Activated naive CD8-positive, alpha-beta T cell treated with anti-CD3 and anti-CD28 coated beads, Interleukin-2, amount 10 ng/mL, durations not matched to agents 7 days and 5 days (primary cell): ENCODE measurements at regions not wholly inside any gene's neighbourhood (a gene's known extent, or its start where the extent isn't known, plus 50 kb on each side); places are given as distances from the start of the nearest gene placed in this dataset.
A peak's percentile ranks its signal among the peaks of the same experiment; 100 is the strongest.

Experiments
- ATAC-seq: fragments of 150-1000 bp; cut with Tn5 transposase; one replicate; pipeline ENCODE4 v1.10.0; 2021; ENCODE audit warnings: low read depth, moderate library complexity
- POLR2A ChIA-PET: fragments of 350-600 bp; sonication (Branson Sonifier 250); formaldehyde crosslinking; loops from one replicate; lab custom pipeline; 2021; ENCODE audit warnings: antibody characterized with exemption; lab: Charles Lee
- DNase-seq: peaks from one replicate; pipeline ENCODE4 v3.0.0; 2021
- H3K27ac Mint-ChIP-seq: one replicate; pipeline ENCODE4 v1.8.0; 2022; ENCODE audit warnings: mild to moderate bottlenecking, mixed read lengths
- H3K27me3 Mint-ChIP-seq: one replicate; pipeline ENCODE4 v1.8.0; 2022; ENCODE audit warnings: mild to moderate bottlenecking, moderate library complexity, mixed read lengths
- H3K36me3 Mint-ChIP-seq: one replicate; pipeline ENCODE4 v1.8.0; 2021; ENCODE audit warnings: mild to moderate bottlenecking, mixed read lengths
- H3K4me1 Mint-ChIP-seq: one replicate; pipeline ENCODE4 v1.8.0; 2021; ENCODE audit warnings: mixed read lengths
- H3K4me3 Mint-ChIP-seq: one replicate; pipeline ENCODE4 v1.8.0; 2022; ENCODE audit warnings: mild to moderate bottlenecking, moderate library complexity, mixed read lengths
- H3K9me3 Mint-ChIP-seq: one replicate; pipeline ENCODE4 v1.8.0; 2021; ENCODE audit warnings: mixed read lengths

DNA sequence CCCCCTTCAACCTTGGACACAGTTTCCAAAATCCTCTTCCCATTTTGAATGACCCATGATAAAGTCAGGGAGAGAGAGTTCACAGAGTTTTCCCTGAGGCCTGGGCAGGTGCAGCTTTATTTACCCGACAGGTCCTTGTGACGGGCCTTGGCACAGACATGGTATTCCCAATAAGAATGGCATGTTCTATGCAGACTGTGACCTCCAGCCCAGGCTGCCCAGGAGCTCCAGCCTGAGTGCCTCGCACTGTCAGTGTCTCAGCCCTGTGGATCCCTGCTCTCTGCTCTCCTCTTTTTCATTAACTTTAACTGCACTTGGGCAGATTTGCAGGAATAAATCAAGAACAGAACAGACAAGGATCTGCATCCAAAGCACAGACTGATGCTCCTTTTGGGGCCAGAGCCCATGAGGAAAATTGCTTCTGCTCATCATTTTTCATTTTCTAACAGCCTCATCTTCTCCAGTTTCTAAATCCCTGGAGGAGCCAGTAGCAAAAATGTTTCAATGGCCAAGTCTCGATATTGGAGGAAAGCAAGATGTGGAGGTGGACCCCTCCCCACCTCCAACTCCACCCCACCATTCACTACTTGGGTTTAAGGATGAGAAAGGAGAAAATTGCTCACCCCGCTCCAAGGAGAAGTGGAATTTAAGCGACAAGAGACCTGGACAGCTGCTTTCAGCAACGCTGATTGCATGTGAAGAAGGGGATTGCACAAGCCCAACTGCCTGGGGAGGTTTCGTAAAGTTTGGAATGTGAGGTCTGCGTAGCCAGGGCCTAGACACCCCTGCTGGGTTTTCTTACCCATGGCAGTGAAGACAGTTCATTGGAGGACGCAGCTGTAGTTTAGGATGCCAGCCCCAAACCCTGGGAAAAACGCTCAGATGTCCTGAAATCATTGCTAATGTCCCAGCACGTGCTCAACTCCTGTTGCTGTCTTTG lies 225.9 kb downstream of the WDR11 start:
- Mint-ChIP-seq H3K27ac (no peak overlapping the region), H3K4me1 (no peaks in the 10 kb centered on the region), H3K4me3 (no peak overlapping the region), H3K27me3 (no peaks in the 10 kb centered on the region), H3K36me3 (no peaks in the 10 kb centered on the region), H3K9me3 (no peaks in the 10 kb centered on the region)
- DNase-seq (no peak), ATAC-seq (no peak)
- POLR2A ChIA-PET = no interaction called here

DNA sequence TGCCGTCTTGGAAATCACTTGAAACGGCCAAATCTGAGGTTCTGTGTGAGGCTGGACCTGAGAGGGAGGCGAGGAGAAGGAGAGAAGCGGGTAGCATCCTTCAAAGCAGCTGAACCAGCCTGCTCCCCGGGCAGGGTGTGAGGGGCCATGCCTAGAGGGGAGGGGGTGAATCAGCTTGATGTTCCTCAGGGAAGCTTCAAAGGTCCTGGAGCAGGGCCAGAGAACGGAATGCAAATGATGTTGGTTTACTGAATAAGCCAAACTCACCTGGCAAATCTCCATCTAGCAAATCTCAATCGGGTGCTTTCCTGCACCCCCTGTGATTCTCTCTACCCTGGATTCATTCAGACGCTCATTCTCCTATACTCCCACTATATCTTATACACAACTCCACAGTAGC lies 226.9 kb downstream of the WDR11 start:
- POLR2A ChIA-PET = no interaction called here
- H3K9me3 Mint-ChIP-seq = no peaks in the 10 kb centered on the region
- no peaks in the 10 kb centered on the region for H3K36me3 Mint-ChIP-seq
- ATAC-seq (no peak), DNase-seq (no peak)
- no peak overlapping the region for H3K27ac Mint-ChIP-seq
- no peaks in the 10 kb centered on the region for H3K4me1 Mint-ChIP-seq
- no peaks in the 10 kb centered on the region for H3K27me3 Mint-ChIP-seq
- H3K4me3 Mint-ChIP-seq = no peak overlapping the region

DNA sequence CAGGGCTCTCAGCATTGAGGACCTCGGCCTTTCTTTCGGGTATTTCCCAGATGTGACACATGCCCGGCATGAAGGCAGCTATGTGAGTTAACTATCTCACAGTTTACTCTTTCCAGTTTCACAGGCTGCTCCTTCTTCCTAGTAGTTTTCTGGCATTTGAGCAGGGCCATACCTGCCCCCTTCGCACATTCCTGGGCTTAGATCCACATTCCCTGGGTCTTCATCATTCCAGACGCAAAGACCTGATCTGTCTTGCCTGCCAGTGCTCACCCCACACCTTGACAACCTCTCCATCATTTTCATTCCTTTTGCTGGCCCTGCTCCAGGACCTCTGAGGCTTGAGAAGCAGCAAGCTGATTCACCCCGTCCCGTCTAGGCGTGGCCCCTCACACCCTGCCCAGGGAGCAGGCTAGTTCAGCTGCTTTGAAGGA lies 227.5 kb downstream of the WDR11 start:
- no peaks in the 10 kb centered on the region for H3K36me3 Mint-ChIP-seq
- no peak for DNase-seq
- H3K27me3 Mint-ChIP-seq = no peaks in the 10 kb centered on the region
- H3K9me3 Mint-ChIP-seq = no peaks in the 10 kb centered on the region
- no peak overlapping the region for H3K27ac Mint-ChIP-seq
- POLR2A ChIA-PET = no interaction called here
- no peaks in the 10 kb centered on the region for H3K4me1 Mint-ChIP-seq
- ATAC-seq = no peak
- H3K4me3 Mint-ChIP-seq = no peak overlapping the region

DNA sequence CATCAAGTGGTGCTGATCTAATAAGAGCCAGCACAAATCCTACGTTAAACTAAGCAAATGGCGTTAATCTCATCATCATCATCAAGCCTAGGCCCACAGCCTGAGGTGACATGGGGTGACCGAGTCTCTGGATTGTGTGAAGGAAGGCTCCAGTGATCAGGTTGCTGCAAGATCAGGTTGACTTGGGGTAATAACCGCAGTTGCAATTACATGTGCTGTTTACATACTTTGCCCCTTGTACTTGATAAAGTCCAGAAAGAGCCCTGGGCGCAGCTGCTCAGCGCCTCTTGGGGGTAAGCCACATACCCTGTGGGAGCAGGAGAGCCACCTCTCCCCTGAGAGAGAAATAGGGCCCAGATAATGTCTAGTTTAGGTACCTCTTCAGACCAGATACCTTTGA lies 228.1 kb downstream of the WDR11 start:
- H3K27me3 Mint-ChIP-seq = no peaks in the 10 kb centered on the region
- no peak overlapping the region for H3K4me3 Mint-ChIP-seq
- no peak overlapping the region for H3K27ac Mint-ChIP-seq
- H3K4me1 Mint-ChIP-seq = no peaks in the 10 kb centered on the region
- no peaks in the 10 kb centered on the region for H3K36me3 Mint-ChIP-seq
- DNase-seq (no peak), ATAC-seq (no peak)
- no peaks in the 10 kb centered on the region for H3K9me3 Mint-ChIP-seq
- POLR2A ChIA-PET = no interaction called here

DNA sequence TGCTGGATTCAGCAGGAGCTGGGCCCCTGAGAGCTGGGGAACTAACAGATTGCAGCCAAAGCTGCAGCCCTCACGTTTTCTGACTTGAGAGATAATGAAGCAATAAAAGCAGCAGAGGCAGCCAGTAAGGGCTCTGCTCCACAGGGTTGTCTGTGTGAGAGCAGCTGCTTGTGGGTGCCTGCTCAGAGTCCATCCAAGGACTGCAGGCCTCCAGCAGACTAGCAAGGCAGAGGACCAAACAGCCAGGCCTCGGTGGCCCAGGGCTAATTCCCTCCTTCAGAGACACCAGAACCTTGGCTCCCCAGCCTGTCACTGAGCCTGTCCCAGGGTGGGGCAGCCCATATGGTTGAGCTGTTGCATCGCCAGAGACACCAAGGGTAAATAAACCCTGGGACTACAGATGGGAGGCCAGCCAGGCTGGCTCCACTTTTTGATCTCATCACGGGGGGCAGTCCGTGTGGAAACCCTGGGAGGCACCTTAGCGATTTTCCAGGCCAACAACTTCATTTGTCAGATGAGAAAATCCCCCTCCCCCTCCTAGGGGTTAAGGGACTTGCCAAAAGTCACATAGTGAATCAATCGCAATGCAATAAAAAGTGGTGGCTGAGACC lies 229.2 kb downstream of the WDR11 start:
- Mint-ChIP-seq H3K36me3 (no peaks in the 10 kb centered on the region), H3K4me1 (no peaks in the 10 kb centered on the region), H3K27ac (no peak overlapping the region), H3K9me3 (no peaks in the 10 kb centered on the region), H3K4me3 (no peak overlapping the region), H3K27me3 (no peaks in the 10 kb centered on the region)
- no peak for ATAC-seq
- POLR2A ChIA-PET = no interaction called here
- no peak for DNase-seq

DNA sequence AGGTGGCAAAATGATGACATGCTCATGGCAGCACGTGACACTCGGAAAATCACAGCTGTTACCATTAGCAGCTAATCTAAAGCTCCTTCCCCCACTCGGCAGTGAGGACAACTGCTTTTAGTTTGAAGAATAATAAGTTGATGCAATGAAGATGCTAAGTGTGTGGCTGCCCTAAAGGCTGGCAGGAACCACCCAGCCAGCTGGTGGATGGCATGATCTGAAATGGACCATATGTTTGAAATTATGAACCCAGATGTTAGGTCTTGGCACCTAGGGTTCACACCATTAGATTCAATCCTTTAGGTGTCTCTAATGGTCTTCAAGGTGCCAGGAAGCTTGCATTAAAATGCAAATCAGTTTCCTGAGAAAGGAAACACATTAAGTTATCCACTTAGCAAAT lies 230.1 kb downstream of the WDR11 start:
- H3K27ac Mint-ChIP-seq = no peak overlapping the region
- POLR2A ChIA-PET = no interaction called here
- DNase-seq (no peak), ATAC-seq (no peak)
- no peak overlapping the region for H3K4me3 Mint-ChIP-seq
- H3K9me3 Mint-ChIP-seq = no peaks in the 10 kb centered on the region
- no peaks in the 10 kb centered on the region for H3K36me3 Mint-ChIP-seq
- no peaks in the 10 kb centered on the region for H3K4me1 Mint-ChIP-seq
- H3K27me3 Mint-ChIP-seq = no peaks in the 10 kb centered on the region

DNA sequence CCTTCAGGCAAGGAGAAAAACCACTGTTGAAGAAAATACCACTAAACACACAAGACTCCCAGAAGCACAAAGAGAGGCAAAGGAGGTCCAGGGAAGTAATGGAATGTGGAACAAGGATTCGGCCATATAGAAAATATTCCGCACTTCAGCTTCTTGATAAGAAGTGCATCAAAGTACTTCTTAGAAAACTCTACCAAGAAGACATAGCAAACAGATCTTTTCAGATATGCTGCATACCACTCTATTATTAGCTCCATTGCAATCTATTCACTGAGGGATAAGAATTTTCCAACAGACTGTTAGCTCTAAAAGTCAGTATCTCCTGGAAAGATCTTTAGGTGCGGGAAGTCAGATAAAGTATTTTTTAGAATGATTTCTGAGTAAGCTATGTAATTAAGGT lies 231.8 kb downstream of the WDR11 start:
- no peaks in the 10 kb centered on the region for H3K4me1 Mint-ChIP-seq
- no peaks in the 10 kb centered on the region for H3K27me3 Mint-ChIP-seq
- DNase-seq (no peak), ATAC-seq (no peak)
- POLR2A ChIA-PET = no interaction called here
- no peak overlapping the region for H3K27ac Mint-ChIP-seq
- H3K36me3 Mint-ChIP-seq = no peaks in the 10 kb centered on the region
- no peak overlapping the region for H3K4me3 Mint-ChIP-seq
- peaks cover 4% of the 10 kb centered on the region for H3K9me3 Mint-ChIP-seq

DNA sequence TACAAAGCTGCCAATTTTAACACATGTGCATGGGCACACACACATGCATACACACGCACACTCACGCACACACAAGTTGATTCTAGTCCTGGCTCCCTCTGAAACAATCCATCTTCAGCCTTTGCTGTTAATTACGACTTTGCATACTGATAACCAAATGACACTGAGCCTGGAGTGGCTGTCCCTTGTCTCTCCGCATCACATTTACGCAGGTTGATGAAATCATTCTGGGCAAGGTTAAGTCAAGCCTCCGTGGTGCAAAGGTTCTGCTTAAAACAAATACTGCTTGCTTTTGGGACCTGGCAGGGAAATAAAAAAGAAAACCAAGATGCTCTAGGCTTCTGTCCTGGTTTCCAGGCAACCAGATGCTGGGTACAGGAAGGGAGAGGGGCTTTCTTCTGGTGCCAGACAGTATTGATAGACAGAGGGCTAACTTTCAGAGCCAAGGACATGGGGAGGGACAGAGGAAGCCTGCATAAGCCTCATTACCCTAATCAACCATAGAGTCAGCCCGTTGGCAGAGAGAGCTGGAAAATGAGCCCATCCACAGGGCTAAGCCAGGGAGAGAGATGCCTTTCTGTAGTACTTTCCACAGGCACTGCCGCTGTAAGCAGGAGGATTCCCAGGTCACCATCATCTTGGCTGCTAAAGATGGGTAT lies 233.0 kb downstream of the WDR11 start:
- no peak overlapping the region for H3K4me3 Mint-ChIP-seq
- H3K27me3 Mint-ChIP-seq = no peaks in the 10 kb centered on the region
- ATAC-seq = no peak
- peaks cover 4% of the 10 kb centered on the region for H3K9me3 Mint-ChIP-seq
- H3K27ac Mint-ChIP-seq = no peak overlapping the region
- no peak for DNase-seq
- no peaks in the 10 kb centered on the region for H3K36me3 Mint-ChIP-seq
- POLR2A ChIA-PET = no interaction called here
- H3K4me1 Mint-ChIP-seq = no peaks in the 10 kb centered on the region

DNA sequence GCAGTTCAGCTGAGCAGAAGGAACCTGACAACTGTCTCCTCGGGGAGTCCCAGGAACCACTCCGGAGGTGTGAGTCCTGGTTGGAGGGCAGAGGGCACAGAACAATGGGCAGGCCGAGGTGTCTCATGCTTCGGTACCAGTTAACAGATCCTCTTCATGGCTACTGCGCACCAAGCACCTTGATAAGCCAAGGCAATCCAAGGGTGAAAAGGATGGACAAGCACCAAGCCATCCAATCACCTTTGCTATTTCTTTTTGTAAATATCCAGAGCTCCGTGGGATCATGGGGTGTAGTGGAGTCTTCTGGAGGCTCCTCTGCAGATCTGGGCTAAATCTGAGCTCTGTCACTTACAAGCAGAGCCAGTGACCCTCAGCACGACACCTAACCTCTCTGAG lies 233.5 kb downstream of the WDR11 start:
- Mint-ChIP-seq H3K4me3 (no peak overlapping the region), H3K4me1 (no peaks in the 10 kb centered on the region), H3K27ac (no peak overlapping the region), H3K9me3 (peaks cover 4% of the 10 kb centered on the region), H3K27me3 (no peaks in the 10 kb centered on the region), H3K36me3 (no peaks in the 10 kb centered on the region)
- POLR2A ChIA-PET = no interaction called here
- ATAC-seq = no peak
- DNase-seq = no peak

DNA sequence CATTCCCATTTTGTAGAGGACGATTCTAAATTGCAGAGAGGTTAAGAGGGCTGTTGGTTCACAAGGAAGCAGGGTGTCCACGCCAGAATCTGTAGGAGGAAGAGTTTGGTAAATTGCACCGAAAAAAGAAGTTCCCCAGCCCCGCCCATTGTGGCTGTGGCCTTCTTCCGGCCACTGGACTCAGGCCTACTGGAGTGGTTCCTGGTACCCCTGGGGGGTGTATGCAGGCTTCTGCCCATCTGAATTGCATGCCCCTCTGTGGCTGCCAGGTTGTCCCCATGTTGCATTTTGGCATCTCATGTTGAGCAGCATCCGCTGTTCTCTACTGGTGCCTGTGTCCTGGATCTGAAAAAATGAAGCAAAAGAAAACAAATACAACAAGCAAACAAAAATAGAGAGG lies 234.2 kb downstream of the WDR11 start:
- DNase-seq = no peak
- Mint-ChIP-seq H3K27ac (no peak overlapping the region), H3K27me3 (no peaks in the 10 kb centered on the region), H3K9me3 (peaks cover 4% of the 10 kb centered on the region), H3K4me3 (no peak overlapping the region), H3K4me1 (no peaks in the 10 kb centered on the region), H3K36me3 (no peaks in the 10 kb centered on the region)
- POLR2A ChIA-PET = no interaction called here
- no peak for ATAC-seq

DNA sequence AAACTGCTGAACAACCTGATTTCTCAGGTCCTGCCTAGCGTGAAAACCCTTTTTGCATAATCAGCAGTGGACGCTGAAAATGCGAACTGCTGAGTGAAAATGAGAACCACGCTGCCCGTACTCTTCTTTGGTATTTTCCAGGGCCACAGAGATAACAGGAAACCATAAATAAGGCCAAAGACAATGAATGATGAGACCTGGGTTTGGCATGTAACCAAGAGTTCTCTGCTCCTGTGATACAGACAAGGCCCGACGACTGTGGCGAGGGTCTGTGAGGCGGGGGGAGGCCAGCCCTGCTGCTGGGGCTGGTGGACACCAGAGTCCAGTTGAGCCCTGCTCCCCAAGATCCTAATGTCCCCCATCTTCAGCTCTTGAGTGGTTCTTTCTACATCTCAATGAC lies 236.0 kb downstream of the WDR11 start:
- DNase-seq = no peak
- POLR2A ChIA-PET = no interaction called here
- Mint-ChIP-seq H3K9me3 (peaks cover 4% of the 10 kb centered on the region), H3K4me3 (no peak overlapping the region), H3K27ac (no peak overlapping the region), H3K4me1 (no peaks in the 10 kb centered on the region), H3K27me3 (no peaks in the 10 kb centered on the region), H3K36me3 (no peaks in the 10 kb centered on the region)
- no peak for ATAC-seq

DNA sequence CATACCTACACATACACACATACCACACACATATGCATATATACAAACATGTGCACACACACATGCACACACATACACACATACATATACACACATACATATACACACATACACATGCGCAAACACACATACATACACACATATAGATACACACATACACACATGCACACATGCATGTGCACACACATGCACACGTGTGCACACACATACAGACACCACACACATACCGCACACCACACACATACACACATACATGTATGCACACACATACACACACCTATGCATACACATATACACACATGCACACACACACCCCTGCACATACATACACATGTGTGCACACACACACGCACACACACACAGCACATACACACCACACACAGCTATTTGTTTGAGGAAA lies 236.5 kb downstream of the WDR11 start:
- no peaks in the 10 kb centered on the region for H3K36me3 Mint-ChIP-seq
- H3K9me3 Mint-ChIP-seq = peaks cover 4% of the 10 kb centered on the region
- DNase-seq = no peak
- no peaks in the 10 kb centered on the region for H3K4me1 Mint-ChIP-seq
- no peaks in the 10 kb centered on the region for H3K27me3 Mint-ChIP-seq
- peak overlapping the region; percentile 42 for H3K27ac Mint-ChIP-seq
- H3K4me3 Mint-ChIP-seq = no peak overlapping the region
- POLR2A ChIA-PET = no interaction called here
- no peak for ATAC-seq

DNA sequence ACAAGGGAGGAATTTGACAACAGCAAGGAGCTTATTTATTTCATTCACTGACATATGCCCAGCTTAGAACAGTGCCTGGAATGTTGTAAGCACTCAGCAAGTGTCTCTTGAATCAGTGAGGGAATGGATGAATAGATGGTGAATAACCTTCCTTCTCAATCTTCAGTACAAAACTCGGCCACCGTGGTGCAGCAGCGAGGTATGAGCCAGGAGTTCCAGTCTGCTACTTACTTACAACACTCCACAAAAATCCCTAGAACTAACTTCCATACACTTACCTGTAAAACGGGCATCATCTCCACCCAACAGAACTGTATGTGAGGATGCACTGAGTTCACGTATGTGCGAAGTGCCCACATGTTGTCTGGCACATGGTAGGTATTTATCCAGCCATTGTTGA lies 237.4 kb downstream of the WDR11 start:
- no peak for ATAC-seq
- POLR2A ChIA-PET = no interaction called here

DNA sequence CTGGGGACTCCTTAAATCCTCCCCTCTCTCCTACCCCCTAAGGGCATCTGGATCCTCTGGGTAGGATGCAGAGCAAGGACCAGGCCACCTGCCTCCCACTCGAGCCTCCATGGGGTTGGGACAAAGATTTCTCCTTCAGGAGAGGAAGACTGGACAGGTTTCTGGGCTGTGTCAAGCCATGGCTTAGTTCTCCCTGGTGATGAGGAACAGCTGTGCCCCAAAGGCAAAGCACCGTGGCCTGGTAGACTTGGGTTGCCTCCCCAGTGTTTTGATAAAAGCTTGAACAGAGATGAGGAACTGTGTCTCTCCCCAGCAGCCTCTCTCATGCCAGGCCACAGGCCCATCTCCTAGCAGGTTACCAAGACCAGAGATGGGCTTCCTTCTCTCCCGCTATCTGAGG lies 238.3 kb downstream of the WDR11 start:
- H3K4me1 Mint-ChIP-seq = no peaks in the 10 kb centered on the region
- POLR2A ChIA-PET = no interaction called here
- ATAC-seq = no peak

More for the DNA sequence above, 237.4 kb downstream of the WDR11 start:
- Mint-ChIP-seq H3K36me3 (no peaks in the 10 kb centered on the region), H3K4me1 (no peaks in the 10 kb centered on the region), H3K27me3 (no peaks in the 10 kb centered on the region), H3K27ac (no peak overlapping the region), H3K4me3 (no peak overlapping the region), H3K9me3 (peaks cover 4% of the 10 kb centered on the region)
- no peak for DNase-seq

More for the DNA sequence above, 238.3 kb downstream of the WDR11 start:
- Mint-ChIP-seq H3K9me3 (peaks cover 4% of the 10 kb centered on the region), H3K4me3 (no peak overlapping the region), H3K27ac (no peak overlapping the region), H3K27me3 (no peaks in the 10 kb centered on the region), H3K36me3 (no peaks in the 10 kb centered on the region)
- DNase-seq = no peak
